HG03060 (cell line): ENCODE measurements at regions not wholly inside any gene's neighbourhood (a gene's known extent, or its start where the extent isn't known, plus 50 kb on each side); places are given as distances from the start of the nearest gene placed in this dataset.
"Not testable (repeated sequence)": the region's sequence is repeated elsewhere in the genome, so short reads cannot be mapped to it uniquely, and the experiment has no call there.

Experiments
- ATAC-seq: cut with Tn5 transposase; IDR thresholded peaks from one replicate; pipeline ENCODE4 v1.9.1; 2021; ENCODE audit warnings: low read depth, moderate number of reproducible peaks; ENCODE audit not compliant: unreplicated experiment

DNA sequence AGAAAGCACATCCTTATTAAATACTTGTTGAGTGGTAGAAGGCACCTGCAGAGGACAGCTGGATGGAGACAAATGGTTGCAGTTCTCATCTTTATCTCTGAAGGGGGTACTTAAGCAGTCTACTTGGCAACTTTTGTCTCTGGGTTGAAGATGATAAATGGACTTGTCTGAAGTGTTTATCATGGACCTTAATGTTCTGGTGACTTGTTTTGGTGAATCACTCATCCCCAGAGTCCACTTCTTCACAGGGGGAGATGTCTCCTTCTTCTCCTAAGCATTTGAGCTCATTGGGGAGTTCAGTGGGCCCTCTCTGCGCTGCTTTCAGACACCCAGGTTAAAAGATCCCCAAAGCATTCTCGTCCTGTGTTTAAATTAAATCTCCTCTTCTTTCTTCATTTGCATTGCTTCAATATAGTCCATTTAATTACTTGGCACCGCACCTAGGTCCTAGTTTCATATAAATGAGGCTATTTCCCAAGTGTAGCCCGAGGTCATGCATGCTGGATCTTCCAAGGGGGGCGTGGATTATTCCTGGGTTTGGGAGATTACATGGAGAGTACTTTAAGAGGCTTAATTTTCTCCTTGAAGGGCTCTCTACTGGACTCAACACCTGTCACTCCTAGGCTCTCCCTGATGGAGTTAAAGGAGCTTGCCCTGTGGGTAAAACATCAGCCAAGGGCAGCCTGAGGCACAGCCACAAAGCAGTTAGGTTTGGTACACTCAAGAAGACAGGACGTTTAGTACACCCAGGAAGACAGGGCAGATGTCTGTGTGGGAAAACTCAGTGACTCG is 239.3 kb upstream of the C2CD4B start:
- no peak for ATAC-seq

DNA sequence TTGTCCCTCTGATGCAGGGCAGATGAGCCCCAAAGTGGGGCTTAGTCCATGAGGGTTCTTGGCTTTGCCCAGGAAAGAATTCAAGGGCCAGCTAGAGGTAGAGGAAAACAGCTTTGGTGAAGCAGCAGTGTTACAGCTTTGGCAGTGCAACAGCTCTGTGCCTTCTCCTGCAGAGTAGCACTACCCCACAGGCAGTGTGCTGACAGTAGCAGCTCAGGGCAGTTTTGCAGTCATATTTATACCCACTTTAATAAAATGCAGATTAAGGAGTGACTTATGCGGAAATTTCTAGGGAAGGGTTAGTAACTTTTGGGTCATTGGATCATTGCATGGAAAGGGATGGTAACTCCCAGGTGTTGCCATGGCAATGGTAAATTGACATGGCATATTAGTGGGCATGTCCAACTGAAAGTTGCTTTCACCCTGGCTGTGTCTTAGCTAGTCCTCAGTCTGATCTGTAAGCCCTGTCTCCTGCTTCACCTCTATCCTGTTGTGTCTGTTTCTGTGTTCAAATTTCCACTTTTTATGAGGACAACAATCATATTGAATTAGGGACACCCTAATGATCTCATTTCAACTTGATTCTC is 241.3 kb upstream of the C2CD4B start:
- no peak for ATAC-seq

DNA sequence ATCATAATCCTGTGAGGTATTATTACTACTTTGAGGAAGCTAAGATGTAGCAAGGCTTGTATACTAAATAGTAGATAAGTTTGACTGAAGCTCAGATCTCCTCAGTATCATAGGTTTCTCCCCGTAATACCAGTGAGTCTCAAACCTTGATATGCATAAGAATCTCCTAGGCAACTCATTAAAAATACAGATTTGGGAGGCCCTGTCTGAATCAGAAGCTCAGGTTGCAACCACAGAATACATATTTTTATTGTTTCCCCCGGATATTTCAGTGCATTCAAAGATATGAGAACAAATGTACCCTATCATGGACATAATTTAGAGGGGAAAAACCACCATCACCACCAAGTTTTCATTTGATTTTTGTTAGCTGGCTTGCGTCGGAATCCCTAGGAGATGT is 242.1 kb upstream of the C2CD4B start:
- ATAC-seq = no peak

DNA sequence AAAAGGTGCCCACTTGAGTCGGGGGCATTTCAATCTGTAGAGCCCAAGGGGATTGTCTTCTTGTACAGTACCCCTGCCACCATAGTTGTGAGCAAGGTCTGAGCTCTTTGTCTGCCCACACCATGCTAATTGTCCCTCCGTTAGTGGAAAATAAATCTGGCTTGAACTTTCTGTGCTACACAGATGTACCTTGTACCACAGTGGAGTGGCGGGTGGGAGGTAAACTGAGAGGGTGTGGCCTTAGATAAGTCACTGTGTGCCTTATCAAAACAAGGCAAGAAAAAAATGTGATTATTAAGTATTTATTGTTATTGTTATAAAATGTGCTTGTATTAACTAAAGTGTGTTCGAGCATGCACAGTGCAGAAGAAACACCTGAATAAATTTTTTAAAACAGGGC is 242.9 kb upstream of the C2CD4B start:
- ATAC-seq = no peak

DNA sequence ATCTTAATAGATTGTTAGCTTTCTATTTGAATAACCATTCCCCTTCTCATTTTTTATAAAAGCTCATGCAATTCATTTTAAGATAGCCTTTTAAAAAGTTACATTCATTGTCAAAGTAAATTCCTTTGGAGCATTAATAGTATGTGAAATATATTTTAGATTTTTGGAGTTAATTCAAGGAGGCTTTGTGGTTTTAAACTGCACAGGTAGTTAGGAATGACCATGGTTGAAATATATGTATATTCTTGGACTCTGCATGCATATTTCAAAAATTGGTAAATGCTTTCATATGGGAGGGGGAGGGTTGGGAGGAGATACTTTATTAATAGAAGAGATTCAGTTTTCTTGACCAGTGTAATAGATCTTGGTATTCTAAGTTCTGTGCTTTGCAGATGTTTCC is 244.4 kb upstream of the C2CD4B start:
- ATAC-seq = no peak

DNA sequence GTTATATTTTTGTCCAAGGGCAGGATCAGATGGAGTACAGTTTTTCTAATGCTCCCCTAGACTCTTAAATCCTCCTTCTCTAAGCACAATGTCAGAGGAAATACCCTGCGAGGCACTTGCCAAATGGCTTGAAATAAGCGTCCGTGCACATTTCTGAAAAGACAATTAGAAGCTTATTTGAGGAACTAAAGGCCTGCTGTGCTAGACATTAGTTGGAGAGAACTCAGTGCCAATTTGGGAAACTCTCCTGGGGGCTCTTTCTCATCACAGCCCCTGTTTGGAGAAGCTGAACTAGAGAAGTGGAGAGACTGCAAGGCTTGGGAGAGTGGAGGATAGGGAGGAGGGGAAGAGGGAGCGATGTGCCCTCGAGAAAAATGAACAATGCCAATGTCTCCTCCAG is 247.6 kb upstream of the C2CD4B start:
- ATAC-seq = no peak

DNA sequence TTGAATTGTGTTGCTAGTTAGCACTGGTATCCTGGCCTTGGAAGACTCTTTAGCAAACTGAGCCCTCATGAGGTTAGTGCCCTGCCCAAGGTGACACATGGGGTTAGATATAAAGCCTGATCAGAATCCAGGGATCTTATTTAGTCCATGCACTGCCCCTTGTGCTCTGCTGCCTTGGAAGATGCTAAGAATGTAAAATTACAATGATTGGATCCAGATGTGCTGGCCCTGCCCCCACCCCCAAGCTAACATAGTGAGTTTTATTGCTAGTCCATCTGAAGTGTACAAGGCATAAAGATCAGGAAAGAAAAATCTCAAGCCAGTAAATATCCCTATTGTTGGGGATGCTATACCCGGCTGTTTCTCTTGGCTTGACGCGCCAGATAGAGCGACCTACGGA is 248.1 kb upstream of the C2CD4B start:
- ATAC-seq = no peak

DNA sequence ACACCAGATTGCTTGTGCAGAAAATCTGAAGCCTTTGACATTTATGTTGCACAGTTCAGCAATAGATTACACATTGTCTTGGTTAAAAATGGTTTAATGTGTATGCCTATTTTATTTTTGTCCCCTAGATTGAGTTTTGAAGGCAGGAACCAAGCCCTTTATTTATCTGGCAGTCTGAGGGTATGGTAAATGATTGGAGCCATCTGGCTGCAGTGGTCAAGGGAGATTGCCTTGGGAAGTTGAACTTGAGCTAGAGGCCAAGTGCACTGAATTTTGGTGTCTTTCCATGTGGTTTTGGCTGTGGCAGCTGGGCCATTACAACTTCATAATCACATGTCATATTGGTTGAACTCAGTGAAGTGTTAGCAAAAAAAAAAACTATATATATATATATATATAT is 248.7 kb upstream of the C2CD4B start:
- ATAC-seq = no peak

DNA sequence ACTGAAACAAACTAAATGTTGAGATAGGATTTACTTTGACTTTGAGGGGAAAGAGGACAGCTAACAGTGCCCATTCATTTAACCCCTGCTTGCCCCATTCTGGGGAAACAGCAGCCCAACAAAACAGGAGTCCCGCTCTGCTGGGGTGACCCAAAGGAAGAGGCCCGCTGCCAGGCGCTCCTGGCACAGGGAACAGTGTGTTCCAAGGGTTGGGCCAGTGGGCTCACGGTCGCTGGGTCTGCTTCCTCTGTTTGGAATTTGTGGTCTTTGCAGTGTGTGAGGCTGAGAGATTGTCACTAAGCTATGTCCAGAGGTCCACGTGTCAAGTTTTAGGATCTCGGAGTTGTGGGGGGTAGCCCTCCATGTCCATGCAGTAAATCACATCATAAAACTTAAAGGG is 250.4 kb upstream of the C2CD4B start:
- no peak for ATAC-seq

DNA sequence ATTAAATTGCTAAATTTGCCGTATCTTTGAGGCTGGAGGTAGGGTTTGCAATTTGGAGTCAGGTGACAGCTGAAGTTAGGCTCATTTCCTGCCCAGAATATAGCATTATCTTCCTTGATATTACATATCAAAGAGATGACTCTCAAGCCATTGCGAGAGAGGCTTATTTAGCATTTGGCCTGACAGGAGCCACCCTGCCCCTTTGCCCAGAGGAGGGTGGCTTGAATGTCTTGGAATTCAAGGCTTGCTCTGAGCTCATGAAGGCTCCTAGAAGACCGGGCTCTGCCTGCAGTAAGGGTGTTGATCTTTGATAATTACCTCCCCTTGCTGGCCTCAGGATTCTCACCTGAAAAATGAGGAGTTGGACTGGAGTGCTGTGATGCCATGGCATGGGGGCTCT is 251.4 kb upstream of the C2CD4B start:
- ATAC-seq = no peak

DNA sequence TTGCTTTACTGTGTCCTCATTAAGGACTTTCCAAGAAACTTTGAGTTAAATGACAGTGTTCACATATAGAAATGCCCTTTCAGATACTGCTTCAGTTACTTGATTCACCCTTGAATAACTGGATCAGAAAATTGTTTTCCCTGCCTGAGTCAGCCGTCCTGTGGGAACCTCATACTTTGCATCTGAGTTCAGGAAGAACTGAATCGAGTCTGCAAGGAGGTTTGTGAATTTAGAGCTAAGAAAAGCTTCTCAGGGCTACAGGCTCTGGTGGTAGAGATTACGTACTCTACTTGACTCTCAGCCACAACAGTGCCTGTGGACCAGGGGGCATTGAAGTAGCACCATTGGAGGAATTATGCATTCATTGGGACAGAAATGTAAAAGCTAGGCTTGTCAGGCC is 252.4 kb upstream of the C2CD4B start:
- no peak for ATAC-seq

DNA sequence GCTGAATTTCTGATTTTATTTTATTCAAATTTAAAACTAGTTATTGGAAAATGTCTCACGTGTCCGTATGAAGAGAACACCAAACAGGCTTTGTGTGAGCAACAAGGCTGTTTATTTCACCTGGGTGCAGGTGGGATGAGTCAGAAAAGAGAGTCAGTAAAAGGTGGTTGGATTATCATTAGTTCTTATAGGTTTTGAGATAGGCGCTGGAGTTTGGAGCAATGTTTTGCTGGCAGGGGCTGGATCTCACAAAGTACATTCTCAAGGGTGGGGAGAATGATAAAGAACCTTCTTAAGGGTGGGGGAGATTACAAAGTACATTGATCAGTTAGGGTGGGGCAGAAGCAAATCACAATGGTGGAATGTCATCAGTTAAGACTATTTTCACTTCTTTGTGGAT is 253.4 kb upstream of the C2CD4B start:
- not testable (repeated sequence) for ATAC-seq

DNA sequence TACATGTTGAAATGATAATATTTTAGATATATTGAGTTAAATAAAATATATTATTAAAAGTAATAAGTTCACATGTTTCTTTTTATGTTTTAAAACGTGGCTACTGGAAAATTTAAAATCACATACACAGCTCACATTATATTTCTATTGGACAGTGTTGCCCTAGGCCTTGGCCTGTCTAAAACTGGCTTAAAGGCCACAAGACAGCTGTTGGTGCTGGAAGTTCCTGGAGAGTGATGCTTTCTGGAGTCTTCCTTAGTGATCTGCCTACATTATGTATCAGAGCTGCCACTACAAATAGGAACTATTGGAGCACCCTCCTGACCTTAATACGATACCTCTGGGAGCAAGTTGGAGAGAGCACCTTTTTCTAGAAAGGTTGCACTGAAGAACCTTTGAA is 254.1 kb upstream of the C2CD4B start:
- no peak for ATAC-seq

DNA sequence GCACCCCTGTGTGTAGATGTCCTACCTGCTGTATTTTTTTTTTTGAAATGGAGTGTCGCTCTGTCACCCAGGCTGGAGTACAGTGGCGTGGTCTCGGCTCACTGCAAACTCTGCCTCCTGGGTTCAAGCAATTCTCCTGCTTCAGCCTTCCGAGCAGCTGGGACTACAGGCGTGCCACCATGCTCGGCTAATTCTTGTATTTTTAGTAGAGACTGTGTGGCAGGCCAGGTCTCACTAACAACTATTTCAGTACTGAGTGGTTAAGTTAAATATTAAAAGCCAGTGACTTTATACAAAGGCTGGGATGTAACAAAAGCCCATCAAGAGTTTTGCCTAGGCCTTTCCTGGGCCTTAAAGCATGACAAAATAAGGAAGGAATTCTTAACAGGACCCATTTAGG is 255.3 kb upstream of the C2CD4B start:
- ATAC-seq = not testable (repeated sequence)

DNA sequence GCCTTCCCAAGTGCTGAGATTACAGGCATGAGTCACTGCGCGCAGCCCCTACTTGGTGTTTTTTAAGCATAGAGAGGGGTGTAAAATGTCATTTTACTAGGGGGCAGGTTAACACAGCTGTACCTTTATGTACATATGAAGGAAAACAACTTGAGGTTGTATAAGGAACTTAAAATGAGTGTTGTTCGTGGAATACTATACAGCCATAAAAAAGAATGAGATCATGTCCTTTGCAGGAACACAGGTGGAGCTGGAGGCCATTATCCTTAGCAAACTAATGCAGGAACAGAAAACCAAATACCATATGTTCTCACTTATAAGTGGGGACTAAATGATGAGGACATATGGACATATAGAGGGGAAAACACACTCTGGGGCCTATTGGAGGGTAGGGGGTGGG is 256.2 kb upstream of the C2CD4B start:
- no peak for ATAC-seq

DNA sequence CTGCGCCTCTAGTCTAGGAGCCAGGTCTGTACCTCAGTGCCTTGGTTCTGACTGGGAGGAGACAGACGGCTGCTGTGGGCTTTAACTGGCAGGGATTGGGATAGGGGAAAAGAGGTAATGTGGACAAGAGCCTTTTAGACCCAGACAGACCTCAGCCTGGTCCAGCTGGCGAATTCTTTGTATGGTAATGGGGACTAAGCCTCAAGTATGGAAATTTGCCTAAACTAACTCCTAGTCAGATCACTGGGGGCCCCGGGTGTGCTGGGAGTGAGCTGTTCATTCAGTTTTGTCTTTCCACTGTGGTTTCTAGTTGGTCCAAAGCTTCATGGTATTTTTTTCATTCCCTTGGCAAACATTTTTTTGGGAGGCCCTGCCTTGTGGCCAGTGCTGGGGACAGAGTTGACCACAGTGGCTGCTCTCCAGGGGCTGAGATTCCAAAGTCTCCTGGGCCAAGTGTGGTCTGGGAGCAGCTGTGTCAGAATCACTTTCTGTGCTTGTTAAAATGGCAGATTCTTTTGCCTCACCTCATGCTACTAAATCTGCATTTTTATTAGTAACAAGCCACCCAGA is 261.4 kb upstream of the C2CD4B start:
- no peak for ATAC-seq

DNA sequence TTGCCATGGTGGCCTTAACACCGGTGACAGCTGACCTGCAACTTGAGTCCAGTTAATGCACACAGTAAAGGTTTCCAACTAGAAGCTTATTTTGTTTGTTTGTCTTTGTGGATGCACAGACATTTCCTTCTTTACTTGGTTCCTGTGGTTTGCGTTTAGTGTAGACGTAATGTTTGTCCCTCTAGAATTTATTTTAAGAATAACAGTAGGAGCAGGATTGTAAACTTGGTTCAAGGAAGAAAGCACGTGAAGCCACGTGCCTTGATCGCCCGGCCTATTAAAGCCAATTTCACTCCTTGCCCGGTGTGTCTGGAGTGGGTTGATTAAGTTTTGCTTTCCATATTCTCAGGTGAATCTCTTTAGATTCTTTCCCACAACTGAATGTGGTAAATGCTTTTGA is 263.2 kb upstream of the C2CD4B start:
- no peak for ATAC-seq

DNA sequence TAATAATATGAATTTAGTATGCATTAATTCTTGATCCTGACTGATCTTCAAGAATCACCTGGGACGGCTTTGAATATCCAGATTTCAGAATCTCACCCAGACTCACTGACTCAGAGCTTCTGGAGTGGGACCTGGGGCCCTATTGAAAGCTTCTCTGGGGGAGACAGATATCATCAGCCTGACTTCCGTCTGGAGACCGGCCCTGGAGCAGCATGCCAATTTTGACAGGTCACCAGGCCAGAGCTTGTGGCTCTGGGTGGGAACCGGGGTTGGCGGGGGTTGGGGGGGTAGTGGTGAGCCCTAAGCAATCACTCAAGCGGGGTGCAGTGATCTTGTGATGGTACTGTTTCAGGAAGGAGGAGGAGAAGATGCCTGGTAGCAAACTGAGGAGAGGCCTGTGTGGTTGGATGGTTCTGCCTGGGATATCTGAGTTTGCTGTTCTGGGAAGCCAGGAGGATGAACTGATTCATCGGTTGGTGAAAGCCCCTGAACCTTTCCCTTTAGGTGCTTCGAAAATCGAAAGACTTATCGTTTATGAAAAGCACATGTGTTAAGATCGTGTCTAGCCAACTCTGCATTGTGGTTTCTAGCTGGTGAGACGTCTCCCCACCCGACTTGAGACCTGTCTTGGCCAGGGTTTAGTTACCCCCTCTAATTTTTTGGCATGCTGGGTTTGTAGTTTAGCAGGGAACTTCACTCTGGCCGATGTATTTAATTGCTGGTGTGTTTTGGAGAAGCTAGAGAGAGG is 263.9 kb upstream of the C2CD4B start:
- ATAC-seq = no peak

DNA sequence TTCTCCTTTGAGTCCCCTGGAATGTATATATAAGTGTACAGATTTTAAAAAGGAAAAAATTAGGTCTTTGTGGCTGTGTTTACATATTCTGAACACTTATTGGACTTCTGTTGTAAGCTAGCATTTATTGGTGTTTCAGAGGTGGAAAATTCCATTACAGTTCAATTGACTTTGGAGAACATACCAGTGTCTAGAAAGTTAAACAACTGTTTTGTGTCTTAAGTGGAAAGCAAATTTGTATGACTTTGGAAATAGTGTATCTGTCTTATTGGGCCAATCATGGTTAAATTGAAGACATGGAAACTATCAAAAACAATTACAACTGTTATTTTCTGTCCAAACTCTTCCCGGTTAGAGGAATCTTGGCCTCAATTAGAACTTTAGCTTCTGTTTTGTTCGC is 265.0 kb upstream of the C2CD4B start:
- ATAC-seq = no peak

DNA sequence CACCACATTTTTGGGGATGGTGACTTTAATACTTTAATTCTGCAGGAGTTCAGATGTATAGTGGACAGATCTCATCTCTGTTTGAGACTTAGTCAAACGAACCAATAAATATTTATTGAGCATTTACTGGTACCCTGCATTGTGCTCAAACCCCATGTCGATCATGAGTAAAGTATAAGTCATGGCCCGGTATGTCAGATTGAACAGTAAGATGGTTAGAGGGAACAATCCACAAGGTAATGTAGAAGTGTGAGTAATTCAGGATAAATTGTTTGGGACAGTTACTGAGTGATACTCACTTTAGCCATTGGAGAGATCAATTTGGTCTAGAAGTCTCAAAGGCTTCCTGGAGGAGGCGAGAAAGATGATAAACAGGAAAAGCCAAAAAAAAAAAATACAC is 265.5 kb upstream of the C2CD4B start:
- no peak for ATAC-seq

DNA sequence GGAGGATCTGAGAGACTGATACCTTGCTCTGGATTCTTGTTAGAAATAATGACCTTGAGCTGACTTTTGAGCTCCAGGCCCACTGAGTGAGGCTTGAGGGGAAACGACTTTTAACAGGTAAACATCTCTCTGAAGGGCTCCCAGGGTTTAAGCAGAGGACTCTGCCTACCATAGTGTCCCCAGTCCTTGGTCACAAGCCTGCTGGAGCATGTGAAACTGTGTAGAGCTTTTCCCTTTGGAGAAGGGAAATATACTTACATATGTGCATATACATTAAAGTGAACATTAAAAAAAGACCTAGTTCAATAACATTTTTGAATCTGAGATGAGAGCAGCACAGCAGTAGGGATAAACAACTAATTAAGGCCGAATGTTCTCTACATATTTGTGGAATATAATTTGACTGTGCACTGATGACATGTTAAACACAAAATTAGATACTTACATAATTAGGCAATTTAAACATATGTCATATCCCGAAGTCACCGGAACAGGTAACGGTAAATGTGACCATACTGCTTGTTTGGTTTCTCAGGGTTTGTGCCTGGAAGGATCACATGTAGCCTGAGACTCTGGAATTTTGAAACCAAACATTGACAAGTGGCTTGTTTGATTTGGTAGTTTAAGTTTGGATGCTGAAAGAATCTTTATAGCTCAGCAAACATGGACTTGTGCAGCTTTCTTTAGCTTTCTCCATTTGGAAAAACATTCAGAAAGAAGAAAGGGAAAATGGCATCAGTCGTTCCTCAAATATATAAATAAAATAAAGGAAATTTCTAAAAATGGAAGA is 266.1 kb upstream of the C2CD4B start:
- ATAC-seq = no peak
